GM23248 (cell line): ENCODE measurements at regions not wholly inside any gene's neighbourhood (a gene's known extent, or its start where the extent isn't known, plus 50 kb on each side); places are given as distances from the start of the nearest gene placed in this dataset.

Experiments
- EZH2 ChIP-seq: fragments of 200-600 bp; sonication (generic); IDR thresholded peaks from 2 replicates; pipeline ENCODE4 v1.6.1; 2018; ENCODE audit warnings: antibody characterized with exemption, mild to moderate bottlenecking; ENCODE audit not compliant: insufficient read depth, poor library complexity, severe bottlenecking
- EZH2phosphoT487 ChIP-seq: fragments of 200-600 bp; sonication (generic); IDR thresholded peaks from 2 replicates; pipeline ENCODE4 v1.6.1; 2018; ENCODE audit warnings: antibody characterized with exemption, moderate library complexity, mild to moderate bottlenecking, low read depth; ENCODE audit not compliant: insufficient read depth

DNA sequence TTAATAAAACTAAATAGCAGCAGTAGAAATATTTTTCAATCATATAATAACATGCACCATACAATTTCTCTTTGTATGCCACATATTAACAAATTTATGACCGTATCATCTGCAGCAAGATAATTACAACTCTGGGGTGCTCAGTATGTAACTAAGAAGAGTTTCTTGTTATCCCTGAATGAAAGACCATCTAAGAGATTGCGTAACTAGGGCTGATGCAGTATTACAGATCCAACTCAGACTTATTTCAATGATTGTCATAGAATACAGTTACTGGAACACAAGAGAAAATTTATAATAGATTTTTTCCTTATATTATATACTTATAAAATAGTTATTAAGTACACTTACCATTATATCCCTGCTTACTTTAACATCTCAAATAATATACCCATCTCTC is 305.1 kb downstream of the SLITRK1 start:
- TF ChIP-seq EZH2 = no peak
- TF ChIP-seq EZH2phosphoT487 = no peak
